Activated CD4-positive, alpha-beta memory T cell treated with anti-CD3 and anti-CD28 coated beads for 36 hours (primary cell): ENCODE measurements at regions not wholly inside any gene's neighbourhood (a gene's known extent, or its start where the extent isn't known, plus 50 kb on each side); places are given as distances from the start of the nearest gene placed in this dataset.
"Not testable (repeated sequence)": the region's sequence is repeated elsewhere in the genome, so short reads cannot be mapped to it uniquely, and the experiment has no call there.

Source experiments
- CTCF ChIA-PET: fragments of 350-600 bp; sonication (Branson Sonifier 250); formaldehyde crosslinking; loops from one replicate; lab custom pipeline; 2021; ENCODE audit warnings: antibody characterized with exemption, inconsistent platforms; lab: Charles Lee
- POLR2A ChIA-PET: fragments of 350-600 bp; sonication (Branson Sonifier 250); formaldehyde crosslinking; loops from one replicate; lab custom pipeline; 2021; ENCODE audit warnings: antibody characterized with exemption; lab: Charles Lee
- DNase-seq: peaks from one replicate; pipeline ENCODE4 v3.0.0-alpha.2; 2020
- H3K27ac Mint-ChIP-seq: one replicate; pipeline ENCODE4 v1.8.0; 2021; ENCODE audit warnings: mixed read lengths
- H3K27me3 Mint-ChIP-seq: one replicate; pipeline ENCODE4 v1.8.0; 2021; ENCODE audit warnings: mixed read lengths
- H3K36me3 Mint-ChIP-seq: one replicate; pipeline ENCODE4 v1.8.0; 2021; ENCODE audit warnings: mixed read lengths
- H3K4me1 Mint-ChIP-seq: one replicate; pipeline ENCODE4 v1.8.0; 2021; ENCODE audit warnings: low read depth, mixed read lengths
- H3K4me3 Mint-ChIP-seq: one replicate; pipeline ENCODE4 v1.8.0; 2021; ENCODE audit warnings: mild to moderate bottlenecking, mixed read lengths
- H3K9me3 Mint-ChIP-seq: one replicate; pipeline ENCODE4 v1.8.0; 2021; ENCODE audit warnings: mixed read lengths
- intact Hi-C: fragments of 100-400 bp; cut with micrococcal nuclease; formaldehyde crosslinking; loops from one replicate; pipeline ENCODE4 v1.15.1; 2023

- POLR2A ChIA-PET, DNase-seq, H3K27ac Mint-ChIP-seq, H3K9me3 Mint-ChIP-seq, intact Hi-C loops, H3K36me3 Mint-ChIP-seq, H3K27me3 Mint-ChIP-seq, CTCF ChIA-PET, H3K4me1 Mint-ChIP-seq, H3K4me3 Mint-ChIP-seq: not testable (repeated sequence)
Observed at GRCh38 chr7:153958381-153958780, 93.8 kb upstream of the DPP6 start.

DNA sequence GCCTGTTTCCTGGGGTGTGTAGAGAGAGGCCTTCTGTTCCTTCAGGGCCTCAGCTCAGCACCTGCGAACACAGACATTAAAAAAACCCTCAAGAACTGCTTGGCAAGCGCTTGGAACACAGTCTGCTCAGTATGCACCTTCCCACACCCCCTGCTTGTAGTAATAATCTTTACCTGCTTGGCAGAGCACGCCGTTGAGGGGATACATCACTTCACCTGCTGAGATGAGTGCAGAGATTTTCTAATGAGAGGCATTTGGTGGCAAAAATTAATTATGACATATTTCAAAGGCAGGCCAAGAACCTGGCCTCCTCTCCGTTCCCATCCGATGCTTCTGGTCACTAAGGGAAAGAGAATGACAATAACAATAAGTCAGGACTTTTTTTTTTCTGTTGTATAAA, 93.4 kb upstream of the DPP6 start:
- H3K27me3 Mint-ChIP-seq, H3K36me3 Mint-ChIP-seq, DNase-seq, POLR2A ChIA-PET, intact Hi-C loops, H3K27ac Mint-ChIP-seq, H3K4me1 Mint-ChIP-seq, H3K4me3 Mint-ChIP-seq, H3K9me3 Mint-ChIP-seq, CTCF ChIA-PET: not testable (repeated sequence)

DNA sequence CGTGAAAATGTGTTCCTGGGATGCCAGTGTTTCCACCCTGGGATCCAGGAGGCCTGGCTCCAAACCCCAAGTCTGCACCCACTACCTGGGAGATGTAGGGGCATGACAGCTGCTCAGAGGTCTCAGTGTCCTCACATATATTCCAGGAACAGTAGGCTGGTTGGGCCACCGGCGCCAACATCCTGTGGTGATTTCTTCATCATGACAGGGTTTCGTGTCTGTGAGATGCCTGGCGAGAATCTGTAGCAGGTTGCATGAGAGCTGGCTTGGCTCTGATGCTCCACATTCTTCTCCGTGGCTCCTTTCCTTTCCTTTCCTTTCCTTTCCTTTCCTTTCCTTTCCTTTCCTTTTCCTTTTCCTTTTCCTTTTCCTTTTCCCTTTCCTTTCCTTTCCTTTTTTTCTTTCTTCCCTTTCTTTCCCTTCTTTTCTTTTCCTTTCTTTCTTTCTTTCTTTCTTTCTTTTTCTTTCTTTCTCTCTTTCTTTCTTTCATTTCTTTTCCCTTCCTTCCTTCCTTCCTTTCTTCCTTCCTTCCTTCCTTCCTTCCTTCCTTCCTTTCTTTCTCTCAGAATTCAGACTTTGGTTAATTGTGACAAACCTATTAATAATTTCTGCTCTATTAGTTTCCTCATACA, 87.6 kb upstream of the DPP6 start:
- intact Hi-C loops, H3K27me3 Mint-ChIP-seq, CTCF ChIA-PET, H3K27ac Mint-ChIP-seq, H3K36me3 Mint-ChIP-seq, H3K4me1 Mint-ChIP-seq, H3K4me3 Mint-ChIP-seq, POLR2A ChIA-PET, DNase-seq, H3K9me3 Mint-ChIP-seq: not testable (repeated sequence)

DNA sequence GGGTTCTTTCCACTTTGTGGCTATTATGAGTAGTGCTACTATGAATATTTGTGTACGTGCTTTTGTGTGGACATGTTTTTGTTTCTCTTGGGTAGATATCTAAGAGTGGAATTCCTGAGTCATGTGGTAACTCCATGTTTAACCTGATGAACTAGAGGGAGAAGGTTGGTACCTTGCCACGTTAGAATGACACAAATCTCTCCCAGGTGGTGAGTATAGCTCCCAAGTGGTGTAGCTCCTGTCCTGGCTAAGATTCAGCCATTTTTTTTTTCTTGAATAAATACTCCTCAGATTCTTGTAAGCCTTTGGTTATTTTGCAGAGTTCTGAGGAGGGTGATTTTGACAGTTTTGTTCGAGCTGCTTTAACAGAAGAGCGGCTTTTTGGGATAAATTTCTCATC, 83.2 kb upstream of the DPP6 start:
- POLR2A ChIA-PET, DNase-seq, H3K36me3 Mint-ChIP-seq, H3K4me3 Mint-ChIP-seq, CTCF ChIA-PET, H3K9me3 Mint-ChIP-seq, H3K4me1 Mint-ChIP-seq, intact Hi-C loops, H3K27ac Mint-ChIP-seq, H3K27me3 Mint-ChIP-seq: not testable (repeated sequence)

GRCh38 chr7:153974603-153975002, 77.6 kb upstream of the DPP6 start:
- DNase-seq, H3K4me1 Mint-ChIP-seq, intact Hi-C loops, H3K4me3 Mint-ChIP-seq, H3K27ac Mint-ChIP-seq, H3K9me3 Mint-ChIP-seq, H3K36me3 Mint-ChIP-seq, CTCF ChIA-PET, POLR2A ChIA-PET, H3K27me3 Mint-ChIP-seq: not testable (repeated sequence)

DNA sequence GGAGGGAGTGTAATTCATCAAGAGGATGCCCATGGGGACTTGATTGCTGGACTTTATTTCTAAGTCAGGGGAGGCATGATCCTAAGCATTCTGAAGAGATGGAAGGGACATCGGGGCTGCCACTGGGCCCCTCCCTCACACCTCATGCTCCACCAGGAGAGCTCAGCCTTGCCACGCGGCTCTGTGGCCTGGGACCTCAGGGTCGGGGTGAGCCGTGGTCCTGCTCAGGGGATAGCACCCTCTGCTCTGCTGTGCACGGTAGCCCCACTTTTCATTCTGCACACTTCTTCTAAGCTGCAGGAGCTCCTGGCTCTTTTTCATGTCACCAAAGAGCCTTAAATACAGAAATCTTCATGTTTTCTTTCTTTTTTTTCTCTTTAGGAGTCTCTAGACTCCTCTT, 75.5 kb upstream of the DPP6 start:
- H3K27ac Mint-ChIP-seq, H3K4me1 Mint-ChIP-seq, DNase-seq, intact Hi-C loops, CTCF ChIA-PET, H3K4me3 Mint-ChIP-seq, H3K27me3 Mint-ChIP-seq, H3K9me3 Mint-ChIP-seq, POLR2A ChIA-PET, H3K36me3 Mint-ChIP-seq: not testable (repeated sequence)

DNA sequence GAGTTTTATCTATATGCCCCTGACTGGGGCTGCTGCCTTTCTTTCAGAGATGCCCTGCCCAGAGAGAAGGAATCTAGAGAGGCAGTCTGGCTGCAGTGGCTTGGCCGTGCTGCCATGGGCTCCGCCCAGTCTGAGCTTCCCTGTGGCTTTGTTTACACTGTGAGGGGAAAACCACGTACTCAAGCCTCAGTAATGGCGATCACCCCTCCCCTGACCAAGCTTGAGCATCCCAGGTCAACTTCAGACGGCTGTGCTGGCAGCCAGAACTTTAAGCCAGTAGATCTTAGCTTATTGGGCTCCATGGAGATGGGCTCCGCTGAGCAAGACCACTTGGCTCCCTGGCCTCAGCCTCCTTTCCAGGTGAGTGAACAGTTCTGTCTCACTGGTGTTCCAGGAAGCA, 69.0 kb upstream of the DPP6 start:
- CTCF ChIA-PET, H3K4me1 Mint-ChIP-seq, H3K9me3 Mint-ChIP-seq, H3K4me3 Mint-ChIP-seq, H3K27ac Mint-ChIP-seq, DNase-seq, H3K36me3 Mint-ChIP-seq, POLR2A ChIA-PET, intact Hi-C loops, H3K27me3 Mint-ChIP-seq: not testable (repeated sequence)

- H3K9me3 Mint-ChIP-seq, H3K4me3 Mint-ChIP-seq, POLR2A ChIA-PET, H3K4me1 Mint-ChIP-seq, H3K27me3 Mint-ChIP-seq, CTCF ChIA-PET, H3K27ac Mint-ChIP-seq, intact Hi-C loops, DNase-seq, H3K36me3 Mint-ChIP-seq: not testable (repeated sequence)
Observed at GRCh38 chr7:153989066-153989627, 63.1 kb upstream of the DPP6 start.

- DNase-seq, CTCF ChIA-PET, H3K27ac Mint-ChIP-seq: not testable (repeated sequence)
Observed at GRCh38 chr7:153989742-153990425, 62.3 kb upstream of the DPP6 start.

DNA sequence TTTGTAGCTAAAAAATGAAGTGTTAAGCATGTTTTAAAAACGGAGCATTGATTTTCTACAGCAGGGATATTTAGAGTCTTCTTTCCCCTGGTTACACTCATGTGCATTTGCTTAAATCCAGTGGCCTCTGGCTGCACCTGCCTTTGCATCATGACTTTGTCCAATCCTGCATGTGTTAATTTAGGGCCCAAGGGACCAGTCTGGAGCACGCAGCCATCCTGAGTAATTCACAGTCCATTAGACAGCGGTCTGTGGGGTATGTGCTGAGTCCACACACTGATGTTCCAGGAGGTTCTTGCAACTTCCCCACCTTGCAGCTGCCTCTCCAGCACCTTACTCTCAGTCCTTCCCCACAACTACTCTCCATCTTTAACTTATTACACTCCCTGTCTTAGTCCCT, 60.7 kb upstream of the DPP6 start:
- POLR2A ChIA-PET, H3K27me3 Mint-ChIP-seq, H3K9me3 Mint-ChIP-seq: not testable (repeated sequence)

More at GRCh38 chr7:153989742-153990425, 62.3 kb upstream of the DPP6 start:
- intact Hi-C loops, POLR2A ChIA-PET, H3K4me3 Mint-ChIP-seq, H3K36me3 Mint-ChIP-seq, H3K4me1 Mint-ChIP-seq, H3K9me3 Mint-ChIP-seq, H3K27me3 Mint-ChIP-seq: not testable (repeated sequence)

GRCh38 chr7:153993402-153993801, 58.8 kb upstream of the DPP6 start:
- H3K27ac Mint-ChIP-seq, H3K4me3 Mint-ChIP-seq, intact Hi-C loops, DNase-seq, CTCF ChIA-PET, H3K4me1 Mint-ChIP-seq, H3K9me3 Mint-ChIP-seq, H3K27me3 Mint-ChIP-seq, POLR2A ChIA-PET, H3K36me3 Mint-ChIP-seq: not testable (repeated sequence)

More for the DNA sequence above, 60.7 kb upstream of the DPP6 start:
- DNase-seq, H3K36me3 Mint-ChIP-seq, intact Hi-C loops, CTCF ChIA-PET, H3K4me1 Mint-ChIP-seq, H3K27ac Mint-ChIP-seq, H3K4me3 Mint-ChIP-seq: not testable (repeated sequence)

DNA sequence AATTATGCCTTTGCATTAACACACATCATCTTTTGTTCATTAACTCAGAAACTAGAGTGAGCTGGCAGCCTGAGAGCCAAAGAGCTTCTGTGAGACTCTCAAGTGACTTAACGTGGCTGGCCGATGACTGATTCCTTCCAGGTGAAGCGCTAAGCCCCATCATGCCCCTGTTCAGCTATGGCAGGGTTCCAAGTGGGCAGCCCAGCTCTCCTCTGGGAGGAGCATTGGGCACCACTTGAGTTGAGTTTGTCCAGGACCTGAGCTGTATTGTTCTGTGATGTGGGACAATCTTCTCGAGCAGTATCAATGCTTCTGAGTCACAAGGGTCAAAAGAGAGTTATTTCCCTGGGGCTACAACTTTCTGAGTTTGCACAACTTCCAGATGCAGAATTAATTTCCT, 53.3 kb upstream of the DPP6 start:
- POLR2A ChIA-PET, CTCF ChIA-PET: not testable (repeated sequence)

More for the DNA sequence above, 53.3 kb upstream of the DPP6 start:
- H3K27ac Mint-ChIP-seq, H3K4me3 Mint-ChIP-seq, H3K4me1 Mint-ChIP-seq, H3K9me3 Mint-ChIP-seq, H3K27me3 Mint-ChIP-seq, H3K36me3 Mint-ChIP-seq, DNase-seq, intact Hi-C loops: not testable (repeated sequence)
